ENCODE measurements at regions not wholly inside any gene's neighbourhood (a gene's known extent, or its start where the extent isn't known, plus 50 kb on each side); places are given as distances from the start of the nearest gene placed in this dataset.

GRCh38 chr4:19462117-19462516 lies 789.6 kb upstream of the SLIT2 start:
- no peaks in the 10 kb centered on the region for H3K36me3 ChIP-seq (replicated peaks in 1 of 2; ENCODE audit: control insufficient read depth in 1 of 2, insufficient read depth in 2 of 2, low read length in 2 of 2)
- H3K27ac ChIP-seq (ENCODE audit: extremely low read length, insufficient read depth, low read length), result no peak overlapping the region
- no peaks in the 10 kb centered on the region for H4K20me1 ChIP-seq (ENCODE audit: insufficient read depth, low read length)
- no peak overlapping the region for H3K9ac ChIP-seq (ENCODE audit: insufficient read depth, low read depth, low read length)
- no peak for DNase-seq (ENCODE audit: low spot score)
- H3K4me3 ChIP-seq (replicated peaks in 1 of 3; ENCODE audit: insufficient read depth in 1 of 3, low read depth in 2 of 3, low read length in 3 of 3), result no peak overlapping the region
- in situ Hi-C loops (cut with HindIII; ENCODE audit: extremely low pct_ligation_motif_present, low pct_unique_long_range_greater_than_20kb), result no loop called here
- POLR2A ChIA-PET, result no interaction called here
- no peak for FAIRE-seq
- CTCF ChIA-PET (ENCODE audit: low intra/inter-chr PET ratio, low total read pairs), result no interaction called here
- no TSS peak for BruUV-seq (replicated peaks)
- no peak overlapping the region for H2AFZ ChIP-seq (ENCODE audit: low read length)
- no peaks in the 10 kb centered on the region for H3K79me2 ChIP-seq (ENCODE audit: insufficient read depth, low read length)
- H3K9me3 ChIP-seq (ENCODE audit: low read length), result peaks cover 73% of the 10 kb centered on the region
- ATAC-seq, result no peak
- intact Hi-C loops (cut with micrococcal nuclease; ENCODE audit: unreplicated experiment), result no loop called here
- H3K4me2 ChIP-seq (ENCODE audit: low read depth, low read length), result no peak overlapping the region
- H3K4me1 ChIP-seq (ENCODE audit: insufficient read depth, low read length), result no peaks in the 10 kb centered on the region
- WGBS (ENCODE audit: low lambda C conversion rate), result 0% methylated on average over 1 of the region's 1 CpG
- no peaks in the 10 kb centered on the region for H3K27me3 ChIP-seq (ENCODE audit: control insufficient read depth in 1 of 2, insufficient read depth in 2 of 2, low read length in 2 of 2)
- TF ChIP-seq ZNF546 (CRISPR knock-in tag; conservative IDR thresholded peaks at IDR 0.05), result no peak
- TF ChIP-seq ZNF816 (CRISPR knock-in tag; IDR thresholded peaks at IDR 0.05; ENCODE audit: borderline replicate concordance), result no peak
- no peak for TF ChIP-seq PBX2 (CRISPR knock-in tag; IDR thresholded peaks at IDR 0.05)
- no peak for TF ChIP-seq NR0B2 (CRISPR knock-in tag; IDR thresholded peaks at IDR 0.05)
- TF ChIP-seq SRSF1 (optimal IDR thresholded peaks at IDR 0.05; ENCODE audit: low read depth, low read length), result no peak
- no peak for TF ChIP-seq BHLHE40 (IDR thresholded peaks at IDR 0.05; ENCODE audit: low read length)
- TF ChIP-seq THRA (CRISPR knock-in tag; IDR thresholded peaks at IDR 0.05; ENCODE audit: borderline replicate concordance), result no peak
- TF ChIP-seq ZNF432 (CRISPR knock-in tag; IDR thresholded peaks at IDR 0.05; ENCODE audit: borderline replicate concordance), result no peak
- TF ChIP-seq CC2D1A (CRISPR knock-in tag; IDR thresholded peaks at IDR 0.05), result no peak
- no peak for TF ChIP-seq TCF7 (IDR thresholded peaks at IDR 0.05; ENCODE audit: low read depth)
- TF ChIP-seq MIER2 (CRISPR knock-in tag; IDR thresholded peaks at IDR 0.05), result no peak
- TF ChIP-seq ZNF572 (CRISPR knock-in tag; IDR thresholded peaks at IDR 0.05), result no peak
- TF ChIP-seq GMEB1 (CRISPR knock-in tag; IDR thresholded peaks at IDR 0.05; ENCODE audit: borderline replicate concordance), result no peak
- no peak for TF ChIP-seq PPARG (CRISPR knock-in tag; conservative IDR thresholded peaks at IDR 0.05)
- TF ChIP-seq IRX3 (CRISPR knock-in tag; IDR thresholded peaks at IDR 0.05; ENCODE audit: borderline replicate concordance, low read depth), result no peak
- no peak for TF ChIP-seq MAFF (IDR thresholded peaks at IDR 0.05; ENCODE audit: low read depth, low read length)
- TF ChIP-seq ZKSCAN8 (CRISPR knock-in tag; IDR thresholded peaks at IDR 0.05; ENCODE audit: borderline replicate concordance), result no peak
- TF ChIP-seq MTA1 (CRISPR knock-in tag; IDR thresholded peaks at IDR 0.05; ENCODE audit: borderline replicate concordance), result no peak

Measured in HepG2 (cell line).